ENCODE measurements at regions not wholly inside any gene's neighbourhood (a gene's known extent, or its start where the extent isn't known, plus 50 kb on each side); places are given as distances from the start of the nearest gene placed in this dataset.

DNA sequence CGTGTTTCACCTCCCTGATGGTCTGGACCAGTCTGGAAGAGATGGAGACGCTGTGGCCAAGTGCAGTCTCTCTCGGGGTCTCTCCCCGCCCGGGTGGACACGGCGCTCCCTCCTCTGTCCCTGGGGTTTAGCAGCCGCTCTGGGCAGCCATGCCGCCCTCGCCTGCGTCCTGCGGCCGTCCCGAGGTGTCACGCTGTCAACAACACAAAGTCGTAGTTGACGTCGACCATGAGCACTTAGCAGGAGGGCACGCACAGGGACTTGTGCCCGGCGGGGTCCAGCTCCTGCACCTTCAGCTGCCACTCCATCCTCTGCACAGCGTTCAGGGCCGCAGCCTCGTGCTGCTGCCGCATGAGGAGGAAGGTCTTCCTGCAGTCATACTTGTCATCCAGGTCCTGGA lies 368.9 kb downstream of the CDH9 start:
- no peak for FAIRE-seq

DNA sequence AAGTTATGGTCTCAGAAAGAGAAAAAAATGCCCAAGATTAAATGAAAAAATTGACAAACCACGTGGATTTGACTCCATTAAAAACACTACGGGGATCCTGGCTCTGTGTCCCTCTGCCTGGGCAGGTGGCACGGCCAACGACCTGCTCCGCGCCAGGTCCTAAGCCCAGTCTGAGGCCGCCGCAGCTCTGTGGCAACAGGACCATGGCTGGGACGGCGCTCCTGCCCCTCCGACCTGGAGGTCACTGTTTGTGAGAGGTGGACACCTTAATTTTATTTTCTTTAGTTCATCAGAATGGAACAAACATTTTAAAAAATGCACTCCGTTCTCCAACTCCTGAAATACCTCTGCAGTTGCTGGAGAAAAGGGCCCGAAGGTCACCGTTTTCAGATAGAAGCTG lies 369.4 kb downstream of the CDH9 start:
- no peak for FAIRE-seq

DNA sequence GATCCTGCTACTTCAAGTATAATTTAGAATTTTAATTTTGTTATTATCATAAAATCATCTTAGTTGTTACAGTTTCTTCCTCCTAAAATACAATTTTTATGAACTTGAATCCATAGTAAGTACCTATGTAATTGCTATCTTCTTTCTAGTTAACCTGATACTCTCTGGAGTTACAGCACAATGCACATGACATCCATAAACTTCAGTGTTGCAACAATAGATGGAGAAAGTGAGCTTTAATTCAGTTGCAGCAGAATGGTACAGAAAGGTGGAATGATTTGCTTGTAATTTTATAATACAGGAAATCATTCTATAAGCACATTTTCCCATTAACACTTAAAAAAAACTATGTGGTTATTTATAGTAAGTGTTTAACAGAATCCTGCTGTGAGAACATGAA lies 372.0 kb downstream of the CDH9 start:
- FAIRE-seq = no peak

DNA sequence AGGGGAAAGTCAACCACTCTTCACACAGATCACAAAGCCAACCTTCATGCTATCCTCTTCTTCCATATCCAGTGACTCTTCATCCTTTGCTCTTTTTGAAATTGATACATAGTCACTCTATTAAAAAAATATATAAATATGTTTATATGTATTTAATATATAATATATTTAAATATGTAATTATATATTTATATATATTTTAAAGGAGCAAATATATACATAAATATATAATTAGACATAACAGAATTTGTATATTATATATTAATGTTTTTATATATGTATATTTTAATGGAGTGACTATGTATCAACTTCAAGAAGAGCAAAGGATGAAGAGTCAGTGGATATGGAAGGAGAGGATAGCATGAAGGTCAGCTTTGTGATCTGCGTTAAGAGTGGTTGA lies 374.9 kb downstream of the CDH9 start:
- FAIRE-seq = no peak

DNA sequence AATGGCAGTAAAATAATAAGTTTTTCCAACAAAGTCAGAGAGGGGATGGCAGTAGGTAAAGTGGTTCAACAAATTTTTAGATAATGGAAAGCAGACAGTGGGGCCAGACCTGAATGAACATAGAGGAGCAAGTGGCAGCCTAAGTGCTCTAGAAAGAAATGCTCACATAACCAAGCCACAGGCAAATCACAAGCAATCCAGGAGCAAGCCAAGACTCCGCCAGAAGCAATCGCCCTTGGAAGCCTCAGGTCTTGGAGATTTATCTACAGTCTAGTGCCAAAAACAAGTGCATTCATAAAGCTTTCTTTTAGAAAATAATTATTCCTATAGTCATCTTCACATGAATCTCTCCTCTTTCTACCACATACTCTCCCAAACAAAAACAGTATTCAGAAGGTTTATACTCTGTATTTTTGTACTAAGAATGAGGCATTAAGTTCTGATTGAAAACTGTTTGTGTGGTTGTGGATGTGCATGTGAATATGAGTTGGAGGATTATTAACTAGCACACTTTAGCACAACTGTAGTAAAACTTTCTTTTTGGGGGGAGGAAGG lies 375.5 kb downstream of the CDH9 start:
- FAIRE-seq = no peak

DNA sequence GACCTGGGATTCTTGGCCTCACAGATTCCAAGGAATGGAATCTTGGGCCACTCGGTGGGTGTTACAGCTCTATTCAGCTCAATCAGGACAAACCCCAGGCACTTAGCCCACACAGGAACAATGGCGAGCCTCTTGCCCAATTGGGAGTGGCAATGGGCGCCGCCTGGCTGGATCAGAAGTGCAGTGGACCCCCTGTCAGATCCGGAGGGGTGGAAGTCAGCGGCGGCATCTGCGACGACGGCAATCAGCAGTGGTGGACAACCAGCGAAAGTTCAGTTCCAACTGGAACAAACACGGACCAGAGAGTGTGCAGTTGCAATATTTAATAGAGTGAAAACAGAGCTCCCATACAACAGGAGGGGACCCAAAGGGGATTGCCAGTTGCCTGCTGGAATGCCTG lies 378.3 kb downstream of the CDH9 start:
- no peak for FAIRE-seq

DNA sequence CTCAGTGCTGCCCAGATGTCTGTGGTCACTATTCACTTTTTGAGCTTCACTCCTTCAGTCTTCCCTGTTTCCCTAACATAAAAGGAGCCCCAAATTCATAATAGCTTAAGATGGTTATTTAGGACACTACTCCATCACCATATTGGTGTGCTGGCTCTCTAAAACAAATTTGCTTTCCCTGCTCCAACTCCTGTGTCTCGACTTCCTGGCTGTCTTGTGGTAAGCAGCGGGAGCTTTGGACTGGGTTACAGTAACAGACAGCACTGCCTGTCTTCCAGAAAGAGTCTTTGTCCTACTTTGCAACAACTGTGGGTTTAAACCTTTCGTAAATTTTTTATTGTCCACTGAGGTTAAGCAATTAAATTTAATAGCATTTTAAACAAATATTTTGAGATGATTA lies 389.4 kb downstream of the CDH9 start:
- FAIRE-seq = peak; percentile 94

DNA sequence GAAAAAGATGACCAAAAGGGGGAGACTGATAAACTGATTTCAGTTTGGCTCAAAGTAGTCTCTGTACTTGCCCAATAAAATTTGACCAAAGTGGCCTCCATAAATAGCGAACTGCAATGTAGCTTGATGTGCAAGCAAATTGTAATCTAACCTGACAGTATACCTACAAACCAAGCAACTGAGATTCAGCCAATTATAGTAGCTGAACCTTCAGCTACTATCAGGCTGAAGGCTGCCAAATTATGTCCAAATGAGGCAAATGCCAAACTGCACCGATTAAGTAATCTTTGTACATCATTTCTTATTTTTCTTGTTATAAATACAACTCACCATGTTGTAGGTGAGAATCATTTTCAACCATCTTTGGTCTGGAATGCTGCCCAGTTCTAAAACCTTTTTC lies 390.6 kb downstream of the CDH9 start:
- FAIRE-seq = no peak

DNA sequence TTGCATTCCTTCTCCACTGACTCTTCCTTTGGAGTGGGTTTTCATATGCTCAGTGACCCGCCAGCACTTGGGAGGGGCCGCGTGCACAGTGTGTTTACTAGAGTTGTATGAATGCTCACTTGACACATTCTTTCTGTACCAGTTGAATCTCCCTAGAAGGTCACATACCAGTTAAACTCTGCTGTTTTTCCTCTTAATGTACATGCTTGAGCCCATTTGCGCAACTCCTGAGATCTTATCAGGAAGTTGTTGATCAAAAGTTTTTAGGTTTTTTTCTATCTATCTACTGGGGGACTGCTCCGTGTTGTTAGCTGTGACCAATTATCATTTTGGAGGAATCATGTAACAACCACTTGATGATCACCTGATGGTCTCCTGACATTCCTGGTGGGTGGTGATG lies 392.7 kb downstream of the CDH9 start:
- FAIRE-seq = no peak

DNA sequence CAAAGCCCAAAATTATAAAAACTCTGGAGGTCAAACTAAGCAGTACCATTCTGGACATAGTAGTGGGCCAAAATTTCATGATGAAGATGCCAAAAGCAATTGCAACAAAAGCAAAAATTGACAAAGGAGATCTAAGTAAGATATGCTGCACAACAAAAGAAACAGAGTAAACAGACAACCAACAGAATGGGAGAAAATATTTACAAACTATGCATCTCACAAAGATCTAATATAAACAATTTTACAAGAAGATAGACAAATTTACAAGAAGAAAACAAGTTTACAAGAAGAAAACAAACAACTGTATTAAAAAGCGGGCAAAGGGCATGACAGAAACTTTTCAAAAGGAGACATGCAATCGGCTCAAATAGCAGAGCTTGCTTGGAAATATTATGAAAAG lies 396.9 kb downstream of the CDH9 start:
- FAIRE-seq = no peak

DNA sequence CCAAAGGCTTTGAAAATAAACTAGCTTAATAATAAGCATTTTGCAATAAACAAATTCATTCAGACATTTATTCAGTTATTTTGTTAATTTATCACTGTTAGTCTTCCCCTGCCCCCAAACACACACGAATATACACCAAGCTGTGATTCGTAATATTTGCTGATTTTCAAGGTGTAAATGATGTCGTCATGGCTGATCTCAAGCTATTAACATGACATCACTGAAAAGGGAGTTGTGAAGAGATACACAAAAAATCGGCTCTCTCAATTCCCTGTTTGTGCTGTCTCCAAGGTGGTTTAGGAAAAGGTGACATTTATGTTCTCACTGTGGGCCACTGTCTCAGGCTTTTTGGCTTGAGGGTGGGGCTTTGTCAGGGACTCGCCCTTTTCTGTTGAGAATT lies 413.3 kb downstream of the CDH9 start:
- FAIRE-seq = no peak

DNA sequence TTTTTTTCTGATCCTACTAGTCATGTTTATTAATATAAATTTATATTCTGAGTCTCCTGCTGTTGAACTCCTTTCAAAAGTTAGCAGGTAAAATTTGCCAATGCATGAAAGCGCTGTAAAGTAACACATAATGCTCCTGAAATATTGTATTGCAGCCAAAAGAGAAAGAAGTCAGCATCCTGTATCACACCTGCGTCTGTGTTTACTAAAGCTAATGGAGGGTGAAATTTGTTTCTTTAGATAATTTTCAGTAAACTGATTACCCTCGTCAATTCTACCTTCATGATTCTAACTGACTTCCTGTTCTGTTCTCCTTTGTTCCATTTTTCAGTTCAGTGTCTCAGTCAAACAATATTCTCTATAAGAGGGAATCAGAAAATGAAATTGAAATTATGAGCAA lies 415.4 kb downstream of the CDH9 start:
- no peak for FAIRE-seq

DNA sequence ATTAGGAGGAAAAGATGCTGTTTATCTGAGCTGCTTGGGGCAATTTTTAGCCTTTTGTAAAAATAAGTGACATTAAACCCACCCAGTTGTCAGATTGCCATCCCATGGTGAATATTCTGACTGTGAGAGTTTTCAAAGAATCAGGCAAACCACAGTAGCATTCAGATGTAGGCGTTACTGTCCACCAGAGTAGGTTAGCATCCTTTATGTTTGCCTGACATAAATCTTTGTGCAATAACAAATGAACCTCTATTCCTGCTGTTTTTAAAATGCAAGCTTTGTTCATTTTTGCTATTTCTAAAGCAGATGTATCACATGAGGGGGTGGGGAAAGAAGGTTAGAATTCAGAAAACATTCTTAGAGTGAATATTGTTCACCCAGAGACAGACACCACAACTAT lies 427.8 kb downstream of the CDH9 start:
- FAIRE-seq = no peak

DNA sequence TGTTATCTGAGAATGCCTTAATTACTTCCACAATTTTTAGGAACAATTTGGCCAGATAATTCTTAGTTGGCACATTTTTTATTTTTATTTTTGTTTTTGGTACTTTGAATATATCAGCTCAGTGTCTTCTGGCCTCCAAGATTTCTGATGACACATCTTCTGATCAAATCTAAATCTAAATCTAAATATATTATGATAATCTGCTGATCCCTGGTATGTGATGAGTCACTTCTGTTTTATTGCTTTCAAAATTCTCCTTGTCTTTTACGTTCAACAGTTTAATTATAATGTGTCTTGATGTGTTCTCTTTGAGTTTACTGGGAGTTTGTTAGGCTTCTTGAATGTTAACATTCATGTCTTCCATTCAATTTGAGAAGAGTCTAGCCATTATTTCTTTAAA lies 436.8 kb downstream of the CDH9 start:
- FAIRE-seq = no peak

DNA sequence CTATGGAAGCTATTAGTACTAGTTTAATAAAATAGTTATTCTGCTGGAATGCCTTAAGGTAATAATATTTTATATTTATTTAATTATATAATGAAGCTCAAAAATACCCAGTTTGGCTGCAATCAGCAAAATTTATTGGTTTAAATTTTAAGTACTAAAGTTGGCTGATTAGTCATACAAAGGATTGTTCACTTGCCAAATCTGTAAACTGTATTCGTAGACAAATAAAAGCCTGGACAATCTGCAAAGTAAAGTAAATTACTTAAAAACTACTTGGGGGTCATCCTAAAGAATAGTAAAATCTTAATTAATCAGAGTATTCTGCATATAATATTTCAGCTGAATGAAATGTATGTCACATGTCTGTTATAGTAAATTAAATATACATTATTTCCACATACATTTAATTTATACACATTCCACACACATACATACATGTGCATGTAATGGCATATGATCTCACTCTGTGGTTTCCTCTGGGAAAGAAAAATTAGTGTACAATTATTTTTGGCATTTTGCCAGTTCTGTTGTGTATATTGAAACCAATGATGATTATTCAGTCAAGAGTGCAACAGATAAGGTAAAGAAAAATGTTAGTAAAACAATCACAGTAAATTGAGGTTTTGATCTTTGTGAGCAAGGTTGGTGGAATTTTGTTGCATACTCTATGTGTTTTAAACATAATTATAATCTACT lies 455.9 kb downstream of the CDH9 start:
- FAIRE-seq = no peak

DNA sequence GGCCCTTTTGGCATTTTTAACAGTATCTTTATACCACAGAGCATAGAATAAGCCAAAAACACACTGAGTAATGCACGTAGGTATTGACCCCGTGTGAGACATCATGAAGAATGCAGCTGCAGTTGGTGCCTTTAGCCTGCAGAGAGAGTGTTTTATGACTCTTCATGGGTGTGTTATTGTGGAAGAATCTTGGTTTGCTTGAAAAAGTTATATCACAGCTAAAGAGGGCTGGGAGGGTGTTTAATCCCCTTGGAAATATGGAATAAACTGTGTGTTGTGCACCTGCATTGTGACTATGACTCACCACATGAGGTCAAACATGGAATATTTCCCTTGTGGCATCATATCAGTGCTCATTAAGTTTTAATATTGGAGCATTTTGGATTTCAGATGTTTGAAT lies 458.7 kb downstream of the CDH9 start:
- FAIRE-seq = no peak

DNA sequence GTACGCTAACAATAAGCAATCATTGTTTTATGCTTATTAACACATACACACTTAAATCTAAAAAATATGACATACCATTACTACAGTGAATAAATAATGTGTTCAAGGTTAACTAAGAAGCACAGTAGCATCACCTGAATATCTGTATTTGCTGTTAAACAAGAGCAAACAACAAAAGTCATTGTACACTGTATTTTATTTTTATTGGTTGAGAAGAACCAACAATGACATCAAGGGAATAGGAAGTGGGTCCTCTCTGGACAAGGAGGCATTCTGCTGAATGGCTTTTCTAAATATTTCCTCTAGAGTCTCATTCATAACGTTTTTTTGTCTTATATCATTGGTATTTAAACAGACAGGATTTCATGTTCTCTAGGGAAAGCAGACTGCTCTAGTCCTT lies 460.4 kb downstream of the CDH9 start:
- no peak for FAIRE-seq

DNA sequence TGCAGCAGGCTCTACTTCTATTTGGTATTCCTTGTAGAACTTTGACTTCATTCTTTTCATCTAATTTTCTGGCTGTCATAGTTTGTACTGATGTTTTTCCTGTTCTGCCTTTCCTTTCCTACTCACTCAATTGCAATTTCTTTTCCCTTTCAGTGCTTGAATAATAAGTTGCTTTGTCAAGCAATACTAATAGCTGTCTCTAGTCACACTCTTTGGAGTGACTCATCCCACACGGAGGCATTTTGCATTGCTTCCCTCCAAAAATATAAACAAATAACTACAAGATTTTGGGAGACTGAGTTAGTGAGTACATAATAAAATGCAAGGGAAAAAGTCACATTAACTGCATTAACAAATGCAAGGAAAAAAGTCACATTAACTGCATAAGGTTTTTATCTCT lies 465.9 kb downstream of the CDH9 start:
- FAIRE-seq = no peak

DNA sequence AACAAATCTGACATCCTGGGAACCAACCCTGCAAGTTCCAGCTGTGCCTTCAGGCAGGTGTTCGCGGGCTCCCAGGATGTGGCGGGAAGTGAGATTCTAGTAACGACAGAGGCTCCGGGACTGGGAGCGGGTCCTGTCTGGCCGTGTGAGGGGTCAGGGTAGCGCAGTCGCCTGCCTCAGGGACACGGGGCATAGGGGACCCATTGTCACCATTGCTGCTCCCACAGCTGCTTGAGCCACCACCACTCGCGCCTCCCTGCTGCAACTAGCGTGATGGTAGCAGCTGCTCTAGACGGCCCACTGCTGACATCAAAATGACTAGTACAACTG lies 468.5 kb downstream of the CDH9 start:
- no peak for FAIRE-seq

DNA sequence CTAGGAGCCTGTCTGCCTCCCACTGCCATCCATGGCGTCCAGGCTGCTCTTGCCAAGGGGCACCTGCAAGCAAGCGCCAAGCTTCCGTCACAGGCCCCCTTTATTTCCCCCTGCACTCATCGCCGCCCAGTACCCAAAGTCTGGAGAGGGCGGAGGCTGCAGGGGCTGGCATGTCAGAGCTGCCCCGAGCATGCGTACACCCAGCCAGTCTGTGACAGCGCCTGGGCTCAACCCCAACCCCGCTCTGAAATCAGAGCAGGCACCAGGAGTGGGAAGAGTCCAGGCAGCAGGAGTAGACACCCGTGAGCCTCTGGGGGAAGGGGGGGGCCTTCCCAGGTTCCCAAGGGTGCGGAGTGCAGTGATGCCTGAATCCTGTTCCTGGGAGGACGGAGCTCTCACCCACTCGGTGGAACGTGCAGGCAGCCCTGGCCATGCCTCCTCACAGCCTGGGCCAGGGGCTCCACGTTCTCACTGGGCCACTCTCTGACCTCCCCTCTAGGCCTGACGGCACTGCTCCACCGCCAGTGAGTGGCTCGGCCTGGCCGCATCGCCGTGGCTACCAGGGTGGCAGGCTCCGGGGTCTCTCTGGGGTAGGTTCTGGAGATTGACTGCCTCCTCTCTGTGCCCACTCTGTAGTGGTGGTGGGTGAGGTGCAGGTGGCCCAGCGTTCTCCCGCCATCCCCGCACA lies 469.0 kb downstream of the CDH9 start:
- FAIRE-seq = no peak

DNA sequence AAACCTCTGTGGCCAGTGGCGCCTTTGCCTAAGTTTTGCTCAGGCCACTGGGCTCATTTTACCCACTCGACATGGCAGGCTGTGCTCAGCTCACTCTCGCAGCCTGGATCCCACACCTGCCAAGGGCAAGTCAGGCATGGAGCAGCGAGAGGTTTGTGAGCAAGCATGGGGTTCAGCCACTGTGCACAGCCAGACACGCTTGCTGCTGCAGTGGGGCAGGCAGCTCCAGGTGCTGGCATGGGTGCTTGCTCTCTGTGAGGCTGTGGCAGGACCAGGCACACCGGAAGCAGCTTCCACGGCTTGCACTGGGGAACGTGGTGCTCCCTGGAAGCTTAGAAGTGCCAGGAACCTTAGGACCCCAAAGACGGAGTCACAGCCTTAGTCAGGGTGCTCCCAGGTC lies 470.1 kb downstream of the CDH9 start:
- no peak for FAIRE-seq

DNA sequence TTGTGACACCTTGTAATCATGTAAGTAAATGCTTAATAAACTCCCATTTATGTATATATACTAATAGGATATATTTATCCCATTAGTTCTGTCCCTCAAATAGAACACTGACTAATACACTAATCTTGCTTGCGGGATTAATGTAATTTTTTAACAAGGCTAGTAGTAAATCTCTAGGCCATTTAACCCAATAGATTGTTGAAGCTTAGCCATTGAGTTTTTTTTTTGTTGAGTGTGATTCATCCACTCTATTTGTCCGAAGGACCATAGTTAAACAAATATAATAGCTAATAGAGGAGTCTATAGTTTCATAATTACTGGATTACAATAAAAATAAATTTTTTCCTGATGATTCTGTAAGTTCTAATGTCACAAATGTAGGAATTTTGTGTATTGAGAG lies 474.4 kb downstream of the CDH9 start:
- no peak for FAIRE-seq

DNA sequence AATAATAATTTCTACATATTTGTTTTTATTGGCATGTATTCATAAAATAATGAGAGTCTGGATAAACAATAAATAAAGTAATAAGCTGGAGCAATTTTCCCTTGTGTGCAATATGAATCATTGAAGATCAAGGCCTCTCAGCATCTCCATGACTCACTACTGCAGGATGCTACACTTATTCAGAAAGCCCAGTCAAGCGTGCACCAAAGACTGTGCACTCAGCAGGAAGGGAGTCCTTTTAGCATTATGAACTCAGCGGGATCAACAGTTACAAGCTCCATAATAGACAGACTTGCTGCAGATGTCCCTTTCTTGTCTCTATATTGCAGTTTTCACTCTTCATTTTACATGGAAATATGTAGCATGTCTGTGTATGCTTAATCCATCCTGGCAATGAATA lies 485.3 kb downstream of the CDH9 start:
- FAIRE-seq = no peak

DNA sequence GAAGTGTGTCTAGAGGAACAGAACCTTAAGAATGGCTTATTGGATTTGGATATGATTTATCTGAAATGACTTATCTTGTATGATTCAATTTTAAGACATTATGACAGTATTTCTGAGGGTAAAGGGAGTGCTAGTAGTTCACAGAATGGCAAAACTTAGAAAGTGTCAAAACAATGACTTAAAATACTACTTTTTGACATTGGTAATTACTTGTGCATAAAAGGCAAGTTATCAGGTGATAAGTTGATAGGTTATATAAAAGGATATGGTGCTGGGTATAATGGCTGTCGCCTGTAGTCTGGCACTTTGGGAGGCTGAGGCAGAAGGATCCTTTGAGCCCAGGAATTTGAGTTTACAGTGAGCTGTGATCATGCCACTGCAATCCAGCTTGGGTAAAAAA lies 494.4 kb downstream of the CDH9 start:
- no peak for FAIRE-seq

DNA sequence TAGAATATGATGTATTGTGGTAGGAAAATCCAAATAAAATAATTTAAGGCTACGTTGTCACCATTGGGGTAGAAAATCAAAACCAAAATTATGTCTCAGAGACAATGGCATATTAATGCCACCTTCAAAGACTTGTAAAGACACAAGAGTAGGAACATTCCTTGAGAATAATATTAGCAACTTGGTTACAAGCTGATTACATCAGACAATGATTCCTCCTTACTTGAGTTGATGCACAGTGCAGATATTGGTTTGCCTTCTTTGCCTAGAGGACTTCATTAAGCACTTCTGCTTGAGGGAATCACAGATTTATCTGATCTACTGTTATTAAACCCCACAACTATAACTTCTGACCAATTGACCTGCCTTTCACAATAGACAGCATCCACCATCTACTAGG lies 500.2 kb downstream of the CDH9 start:
- no peak for FAIRE-seq

Data from endometrium (tissue), 2 donors.